GM23338 (cell line): ENCODE measurements at regions not wholly inside any gene's neighbourhood (a gene's known extent, or its start where the extent isn't known, plus 50 kb on each side); places are given as distances from the start of the nearest gene placed in this dataset.

Source experiments
- ATAC-seq: fragments of 200-7000 bp; cut with Tn5 transposase; 3 replicates; pipeline ENCODE4 v1.9.1; 2020
- DNase-seq: peaks from one replicate; pipeline ENCODE4 v3.0.0-alpha.2; 2015; ENCODE audit warnings: low spot score
- H2AFZ ChIP-seq: fragments of 200-600 bp; sonication (generic); 2 replicates; pipeline ENCODE4 v1.8.0; 2016; ENCODE audit warnings: antibody characterized with exemption, mild to moderate bottlenecking, moderate library complexity
- H3F3A ChIP-seq: fragments of 200-600 bp; sonication (generic); replicated peaks from 2 replicates; pipeline ENCODE4 v1.8.0; 2017; ENCODE audit warnings: antibody characterized with exemption, mixed run types, low read depth
- H3K27ac ChIP-seq: fragments of 200-600 bp; sonication (generic); 2 replicates; pipeline ENCODE4 v1.6.1; 2016; ENCODE audit warnings: low read depth
- H3K27me3 ChIP-seq: fragments of 200-600 bp; sonication (generic); 2 replicates; pipeline ENCODE4 v1.8.0; 2016; ENCODE audit warnings: mild to moderate bottlenecking, mixed run types, moderate library complexity; ENCODE audit not compliant: insufficient read depth
- H3K36me3 ChIP-seq: fragments of 200-600 bp; sonication (generic); 2 replicates; pipeline ENCODE4 v1.8.0; 2016; ENCODE audit warnings: mild to moderate bottlenecking; ENCODE audit not compliant: insufficient read depth
- H3K4me1 ChIP-seq: fragments of 200-600 bp; sonication (generic); 2 replicates; pipeline ENCODE4 v1.8.0; 2016; ENCODE audit warnings: mild to moderate bottlenecking, moderate library complexity; ENCODE audit not compliant: insufficient read depth
- H3K4me2 ChIP-seq: fragments of 200-600 bp; sonication (generic); 2 replicates; pipeline ENCODE4 v1.7.1; 2017; ENCODE audit warnings: mixed run types
- H3K4me3 ChIP-seq: fragments of 200-600 bp; sonication (generic); 2 replicates; pipeline ENCODE4 v1.6.1; 2016; ENCODE audit warnings: mixed run types
- H3K79me2 ChIP-seq: fragments of 200-600 bp; sonication (generic); replicated peaks from 2 replicates; pipeline ENCODE4 v1.8.0; 2017; ENCODE audit warnings: mild to moderate bottlenecking; ENCODE audit not compliant: insufficient read depth
- H3K9me2 ChIP-seq: fragments of 200-600 bp; sonication (generic); 2 replicates; pipeline ENCODE4 v1.8.0; 2017; ENCODE audit not compliant: insufficient read depth
- H4K20me1 ChIP-seq: fragments of 200-600 bp; sonication (generic); replicated peaks from 2 replicates; pipeline ENCODE4 v1.8.0; 2017; ENCODE audit warnings: mild to moderate bottlenecking; ENCODE audit not compliant: insufficient read depth
- H3K27ac Mint-ChIP-seq: 2 replicates; pipeline ENCODE4 v1.8.0; 2020; ENCODE audit warnings: inconsistent platforms, mild to moderate bottlenecking, moderate library complexity, mixed read lengths
- H3K27me3 Mint-ChIP-seq: 3 replicates; pipeline ENCODE4 v1.8.0; 2022; ENCODE audit warnings: low read depth, mild to moderate bottlenecking, moderate library complexity, mixed read lengths, inconsistent platforms; ENCODE audit not compliant: insufficient read depth, poor library complexity
- H3K36me3 Mint-ChIP-seq: 3 replicates; pipeline ENCODE4 v1.8.0; 2021; ENCODE audit warnings: low read depth, mild to moderate bottlenecking, inconsistent platforms, moderate library complexity, mixed read lengths
- H3K4me1 Mint-ChIP-seq: 3 replicates; pipeline ENCODE4 v1.8.0; 2020; ENCODE audit warnings: mild to moderate bottlenecking, inconsistent platforms, mixed read lengths
- H3K4me3 Mint-ChIP-seq: 3 replicates; pipeline ENCODE4 v1.8.0; 2021; ENCODE audit warnings: moderate library complexity, mild to moderate bottlenecking, inconsistent platforms, mixed read lengths
- H3K9me3 Mint-ChIP-seq: 3 replicates; pipeline ENCODE4 v1.8.0; 2020; ENCODE audit warnings: moderate library complexity, mild to moderate bottlenecking, inconsistent platforms, mixed read lengths
- CREB1 ChIP-seq: fragments of 250-450 bp; sonication (Bioruptor Pico); IDR thresholded peaks from 2 replicates; pipeline ENCODE4 v1.5.0; 2020; ENCODE audit warnings: low read depth, mild to moderate bottlenecking, moderate library complexity
- CTCF ChIP-seq, 2 experiments: fragments of 200-600 bp in 1 of 2; sonication (generic) in 1 of 2; conservative IDR thresholded peaks; 2 replicates each; pipeline versions ENCODE4 v1.5.1 to v1.6.1; 2016 to 2017; ENCODE audit warnings: antibody characterized with exemption in 2 of 2, low read depth in 2 of 2, mild to moderate bottlenecking in 2 of 2, moderate library complexity in 1 of 2
- ETS1 ChIP-seq: IDR thresholded peaks from 2 replicates; pipeline ENCODE4 v1.6.1; 2016; ENCODE audit warnings: antibody characterized with exemption
- EZH2 ChIP-seq: fragments of 200-600 bp; sonication (generic); IDR thresholded peaks from one replicate; pipeline ENCODE4 v1.8.0; 2017; ENCODE audit warnings: antibody characterized with exemption, mild to moderate bottlenecking, low read depth; ENCODE audit not compliant: unreplicated experiment
- EZH2phosphoT487 ChIP-seq: fragments of 200-600 bp; sonication (generic); IDR thresholded peaks from one replicate; pipeline ENCODE4 v1.8.1; 2018; ENCODE audit warnings: antibody characterized with exemption; ENCODE audit not compliant: unreplicated experiment
- NANOG ChIP-seq: IDR thresholded peaks from 2 replicates; pipeline ENCODE4 v1.6.1; 2016; ENCODE audit warnings: antibody characterized with exemption, borderline replicate concordance
- POLR2AphosphoS5 ChIP-seq: IDR thresholded peaks from 2 replicates; pipeline ENCODE4 v1.6.1; 2016; ENCODE audit warnings: antibody characterized with exemption, low read depth
- REST ChIP-seq: IDR thresholded peaks from one replicate; pipeline ENCODE4 v1.6.1; 2018; ENCODE audit warnings: antibody characterized with exemption; ENCODE audit not compliant: unreplicated experiment
- ZNF114 ChIP-seq: fragments of 250-450 bp; sonication (Bioruptor Pico); IDR thresholded peaks from 2 replicates; pipeline ENCODE4 v1.5.0; 2020; ENCODE audit warnings: mild to moderate bottlenecking, moderate library complexity
- ZNF331 ChIP-seq: fragments of 250-450 bp; sonication (Bioruptor Pico); IDR thresholded peaks from 2 replicates; pipeline ENCODE4 v1.5.0; 2020; ENCODE audit warnings: low read depth, mild to moderate bottlenecking, moderate library complexity

GRCh38 chr2:7444626-7445025 lies 527.4 kb downstream of the RNF144A start (continued):
- TF ChIP-seq ETS1: no peak

- Mint-ChIP-seq H3K27me3 (peaks cover 5% of the 10 kb centered on the region), H3K9me3 (no peaks in the 10 kb centered on the region; the same call in 1 of the 3 replicates), H3K27ac (no peak overlapping the region; the same call in 1 of the 2 replicates), H3K4me3 (no peak overlapping the region), H3K36me3 (no peaks in the 10 kb centered on the region), H3K4me1 (peaks cover 31% of the 10 kb centered on the region)
- no peak overlapping the region for H3K4me3 ChIP-seq
- H3K27ac ChIP-seq: no peak overlapping the region
- peak; percentile 57 for ATAC-seq
- peaks cover 3% of the 10 kb centered on the region; the same call in 1 of the 2 replicates for H3K9me2 ChIP-seq
- H4K20me1 ChIP-seq: no peaks in the 10 kb centered on the region
- H3K27me3 ChIP-seq: no peaks in the 10 kb centered on the region
- H3K4me1 ChIP-seq: peaks cover 13% of the 10 kb centered on the region
- no peak overlapping the region for H3K4me2 ChIP-seq
- no peaks in the 10 kb centered on the region for H3K36me3 ChIP-seq
- H3K79me2 ChIP-seq: no peaks in the 10 kb centered on the region
- 0 out of 2 replicates have a peak overlapping the region, but pooled peaks have one; percentile 60 for H2AFZ ChIP-seq
- no peak for DNase-seq
- H3F3A ChIP-seq: no peaks in the 10 kb centered on the region
- TF ChIP-seq CTCF (conservative IDR thresholded peaks at IDR 0.05; ENCODE audit: low read depth in 2 of 2): no peak
- TF ChIP-seq ETS1: no peak
- TF ChIP-seq EZH2phosphoT487: no peak
- TF ChIP-seq ZNF331 (CRISPR knock-in tag): no peak
- no peak for TF ChIP-seq ZNF114 (CRISPR knock-in tag)
- TF ChIP-seq POLR2AphosphoS5: no peak
- no peak for TF ChIP-seq CREB1 (CRISPR knock-in tag)
- no peak for TF ChIP-seq NANOG
- TF ChIP-seq REST: no peak
- no peak for TF ChIP-seq EZH2
Observed at GRCh38 chr2:7448578-7449264, 531.5 kb downstream of the RNF144A start.
